Memory B cell (primary cell): ENCODE measurements at regions not wholly inside any gene's neighbourhood (a gene's known extent, or its start where the extent isn't known, plus 50 kb on each side); places are given as distances from the start of the nearest gene placed in this dataset.

Experiments used
- ATAC-seq: fragments of 150-1000 bp; cut with Tn5 transposase; 2 replicates; pipeline ENCODE4 v1.10.0; 2021; ENCODE audit warnings: low read depth, mild to moderate bottlenecking, moderate library complexity
- DNase-seq, 2 donors: peaks; one replicate each; pipeline ENCODE4 v3.0.0; 2022; ENCODE audit warnings: low spot score in 2 of 2
- H3K27ac Mint-ChIP-seq: one replicate; pipeline ENCODE4 v1.8.0; 2022; ENCODE audit warnings: mild to moderate bottlenecking, moderate library complexity, mixed read lengths
- H3K27me3 Mint-ChIP-seq: one replicate; pipeline ENCODE4 v1.8.0; 2022; ENCODE audit warnings: mixed read lengths
- H3K36me3 Mint-ChIP-seq: one replicate; pipeline ENCODE4 v1.8.0; 2022; ENCODE audit warnings: mild to moderate bottlenecking, mixed read lengths
- H3K4me1 Mint-ChIP-seq: one replicate; pipeline ENCODE4 v1.8.0; 2022; ENCODE audit warnings: mixed read lengths
- H3K4me3 Mint-ChIP-seq: one replicate; pipeline ENCODE4 v1.8.0; 2022; ENCODE audit warnings: mild to moderate bottlenecking, moderate library complexity, mixed read lengths
- H3K9me3 Mint-ChIP-seq: one replicate; pipeline ENCODE4 v1.8.0; 2022; ENCODE audit warnings: mixed read lengths

GRCh38 chr1:82168482-82168881, 367.7 kb downstream of the ADGRL2 start:
- no peak overlapping the region for H3K27ac Mint-ChIP-seq
- no peaks in the 10 kb centered on the region for H3K4me1 Mint-ChIP-seq
- ATAC-seq (no peak), DNase-seq (no peak)
- peaks cover 1% of the 10 kb centered on the region for H3K9me3 Mint-ChIP-seq
- no peaks in the 10 kb centered on the region for H3K36me3 Mint-ChIP-seq
- no peak overlapping the region for H3K4me3 Mint-ChIP-seq
- no peaks in the 10 kb centered on the region for H3K27me3 Mint-ChIP-seq

GRCh38 chr1:82165304-82165703, 364.6 kb downstream of the ADGRL2 start:
- no peak for DNase-seq
- Mint-ChIP-seq H3K27ac (no peak overlapping the region), H3K4me3 (no peak overlapping the region), H3K9me3 (peaks cover 1% of the 10 kb centered on the region), H3K4me1 (no peaks in the 10 kb centered on the region), H3K27me3 (no peaks in the 10 kb centered on the region), H3K36me3 (no peaks in the 10 kb centered on the region)
- no peak for ATAC-seq

GRCh38 chr1:82162486-82163420, 362.0 kb downstream of the ADGRL2 start:
- DNase-seq (no peak), ATAC-seq (no peak)
- Mint-ChIP-seq H3K27me3 (no peaks in the 10 kb centered on the region), H3K9me3 (peaks cover 1% of the 10 kb centered on the region), H3K4me1 (no peaks in the 10 kb centered on the region), H3K4me3 (no peak overlapping the region), H3K36me3 (no peaks in the 10 kb centered on the region), H3K27ac (no peak overlapping the region)

GRCh38 chr1:82161700-82162141, 361.0 kb downstream of the ADGRL2 start:
- Mint-ChIP-seq H3K27me3 (no peaks in the 10 kb centered on the region), H3K9me3 (peaks cover 1% of the 10 kb centered on the region), H3K4me3 (no peak overlapping the region), H3K27ac (no peak overlapping the region), H3K36me3 (no peaks in the 10 kb centered on the region), H3K4me1 (no peaks in the 10 kb centered on the region)
- no peak for DNase-seq
- ATAC-seq: no peak

GRCh38 chr1:82160903-82161302, 360.2 kb downstream of the ADGRL2 start:
- H3K36me3 Mint-ChIP-seq: no peaks in the 10 kb centered on the region
- no peaks in the 10 kb centered on the region for H3K27me3 Mint-ChIP-seq
- H3K4me1 Mint-ChIP-seq: no peaks in the 10 kb centered on the region
- DNase-seq: no peak
- no peak overlapping the region for H3K27ac Mint-ChIP-seq
- peaks cover 1% of the 10 kb centered on the region for H3K9me3 Mint-ChIP-seq
- no peak overlapping the region for H3K4me3 Mint-ChIP-seq
- ATAC-seq: no peak

GRCh38 chr1:82160036-82160435, 359.3 kb downstream of the ADGRL2 start:
- H3K4me1 Mint-ChIP-seq: no peaks in the 10 kb centered on the region
- no peaks in the 10 kb centered on the region for H3K36me3 Mint-ChIP-seq
- H3K27me3 Mint-ChIP-seq: no peaks in the 10 kb centered on the region
- no peak overlapping the region for H3K27ac Mint-ChIP-seq
- no peak overlapping the region for H3K4me3 Mint-ChIP-seq
- no peak for ATAC-seq
- no peak for DNase-seq
- no peaks in the 10 kb centered on the region for H3K9me3 Mint-ChIP-seq

- H3K27me3 Mint-ChIP-seq: no peaks in the 10 kb centered on the region
- no peak overlapping the region for H3K27ac Mint-ChIP-seq
- ATAC-seq (no peak), DNase-seq (no peak)
- no peaks in the 10 kb centered on the region for H3K9me3 Mint-ChIP-seq
- H3K4me3 Mint-ChIP-seq: no peak overlapping the region
- no peaks in the 10 kb centered on the region for H3K36me3 Mint-ChIP-seq
- H3K4me1 Mint-ChIP-seq: no peaks in the 10 kb centered on the region
These were observed 358.2 kb downstream of the ADGRL2 start for GRCh38 chr1:82158981-82159380.

GRCh38 chr1:82154219-82154970, 353.7 kb downstream of the ADGRL2 start:
- ATAC-seq: no peak
- H3K27me3 Mint-ChIP-seq: no peaks in the 10 kb centered on the region
- no peak overlapping the region for H3K4me3 Mint-ChIP-seq
- H3K36me3 Mint-ChIP-seq: no peaks in the 10 kb centered on the region
- no peak for DNase-seq
- no peak overlapping the region for H3K27ac Mint-ChIP-seq
- peaks cover 5% of the 10 kb centered on the region for H3K9me3 Mint-ChIP-seq
- H3K4me1 Mint-ChIP-seq: no peaks in the 10 kb centered on the region

- Mint-ChIP-seq H3K4me3 (no peak overlapping the region), H3K36me3 (no peaks in the 10 kb centered on the region), H3K9me3 (peaks cover 5% of the 10 kb centered on the region), H3K27ac (no peak overlapping the region), H3K4me1 (no peaks in the 10 kb centered on the region), H3K27me3 (no peaks in the 10 kb centered on the region)
- DNase-seq (no peak), ATAC-seq (no peak)
These were observed 353.0 kb downstream of the ADGRL2 start for GRCh38 chr1:82153752-82154151.

- H3K4me3 Mint-ChIP-seq: no peak overlapping the region
- peaks cover 5% of the 10 kb centered on the region for H3K9me3 Mint-ChIP-seq
- ATAC-seq: no peak
- H3K27me3 Mint-ChIP-seq: no peaks in the 10 kb centered on the region
- no peak overlapping the region for H3K27ac Mint-ChIP-seq
- no peaks in the 10 kb centered on the region for H3K36me3 Mint-ChIP-seq
- no peaks in the 10 kb centered on the region for H3K4me1 Mint-ChIP-seq
- no peak for DNase-seq
These were observed 352.5 kb downstream of the ADGRL2 start for GRCh38 chr1:82153272-82153629.

- H3K4me1 Mint-ChIP-seq: no peaks in the 10 kb centered on the region
- H3K27me3 Mint-ChIP-seq: no peaks in the 10 kb centered on the region
- peaks cover 5% of the 10 kb centered on the region for H3K9me3 Mint-ChIP-seq
- DNase-seq: no peak
- no peak overlapping the region for H3K4me3 Mint-ChIP-seq
- H3K27ac Mint-ChIP-seq: no peak overlapping the region
- no peak for ATAC-seq
- no peaks in the 10 kb centered on the region for H3K36me3 Mint-ChIP-seq
These were observed 351.9 kb downstream of the ADGRL2 start for GRCh38 chr1:82152356-82153271.

- Mint-ChIP-seq H3K36me3 (no peaks in the 10 kb centered on the region), H3K4me3 (no peak overlapping the region), H3K27me3 (no peaks in the 10 kb centered on the region), H3K9me3 (peaks cover 4% of the 10 kb centered on the region), H3K4me1 (no peaks in the 10 kb centered on the region), H3K27ac (no peak overlapping the region)
- DNase-seq (no peak), ATAC-seq (no peak)
These were observed 344.9 kb downstream of the ADGRL2 start for GRCh38 chr1:82145656-82146055.

GRCh38 chr1:82143108-82143833, 342.5 kb downstream of the ADGRL2 start:
- no peak overlapping the region for H3K4me3 Mint-ChIP-seq
- H3K27me3 Mint-ChIP-seq: no peaks in the 10 kb centered on the region
- no peak for DNase-seq

More at GRCh38 chr1:82143108-82143833, 342.5 kb downstream of the ADGRL2 start:
- Mint-ChIP-seq H3K36me3 (no peaks in the 10 kb centered on the region), H3K4me1 (no peaks in the 10 kb centered on the region), H3K9me3 (peaks cover 2% of the 10 kb centered on the region), H3K27ac (no peak overlapping the region)
- no peak for ATAC-seq
